HEK293 (cell line): ENCODE measurements at regions not wholly inside any gene's neighbourhood (a gene's known extent, or its start where the extent isn't known, plus 50 kb on each side); places are given as distances from the start of the nearest gene placed in this dataset.

ENCODE experiments used
- FEZF1 ChIP-seq: fragments of 450-650 bp; formaldehyde crosslinking; IDR thresholded peaks from 2 replicates; pipeline ENCODE4 v1.5.1; 2016; ENCODE audit warnings: missing biosample characterization, missing genetic modification characterization
- KLF9 ChIP-seq: fragments of 450-650 bp; formaldehyde crosslinking; IDR thresholded peaks from 2 replicates; pipeline ENCODE4 v1.5.1; 2016; ENCODE audit warnings: missing biosample characterization, missing genetic modification characterization, low read depth
- SETDB1 ChIP-seq: IDR thresholded peaks from one replicate; pipeline ENCODE4 v1.6.1; 2017; ENCODE audit warnings: mild to moderate bottlenecking, low read length, moderate library complexity, mixed read lengths; ENCODE audit not compliant: insufficient read length
- SP2 ChIP-seq: fragments of 450-650 bp; formaldehyde crosslinking; IDR thresholded peaks from 2 replicates; pipeline ENCODE4 v1.5.1; 2016; ENCODE audit warnings: missing biosample characterization, missing genetic modification characterization
- YY1 ChIP-seq: fragments of 450-650 bp; formaldehyde crosslinking; IDR thresholded peaks from 2 replicates; pipeline ENCODE4 v1.5.1; 2018; ENCODE audit warnings: missing biosample characterization, missing genetic modification characterization
- ZBTB49 ChIP-seq: fragments of 450-650 bp; formaldehyde crosslinking; IDR thresholded peaks from 2 replicates; pipeline ENCODE4 v1.5.1; 2016; ENCODE audit warnings: missing biosample characterization, missing genetic modification characterization, low read depth
- ZNF626 ChIP-seq: fragments of 450-650 bp; sonication (Bioruptor Pico); formaldehyde crosslinking; IDR thresholded peaks from 2 replicates; pipeline ENCODE4 v1.5.1; 2018; ENCODE audit warnings: missing biosample characterization, missing genetic modification characterization, inconsistent platforms
- ZNF658 ChIP-seq: fragments of 450-650 bp; formaldehyde crosslinking; IDR thresholded peaks from 2 replicates; pipeline ENCODE4; 2016; ENCODE audit warnings: missing biosample characterization, missing genetic modification characterization
- TF ChIP-seq, protein P1 (sequence below): fragments of 450-650 bp; formaldehyde crosslinking; IDR thresholded peaks from 2 replicates; pipeline ENCODE4 v1.5.1; 2016; ENCODE audit warnings: missing biosample characterization, missing genetic modification characterization
- TF ChIP-seq, protein P2 (sequence below): fragments of 450-650 bp; formaldehyde crosslinking; IDR thresholded peaks from 2 replicates; pipeline ENCODE4 v1.5.1; 2016; ENCODE audit warnings: missing biosample characterization, missing genetic modification characterization, borderline replicate concordance

DNA sequence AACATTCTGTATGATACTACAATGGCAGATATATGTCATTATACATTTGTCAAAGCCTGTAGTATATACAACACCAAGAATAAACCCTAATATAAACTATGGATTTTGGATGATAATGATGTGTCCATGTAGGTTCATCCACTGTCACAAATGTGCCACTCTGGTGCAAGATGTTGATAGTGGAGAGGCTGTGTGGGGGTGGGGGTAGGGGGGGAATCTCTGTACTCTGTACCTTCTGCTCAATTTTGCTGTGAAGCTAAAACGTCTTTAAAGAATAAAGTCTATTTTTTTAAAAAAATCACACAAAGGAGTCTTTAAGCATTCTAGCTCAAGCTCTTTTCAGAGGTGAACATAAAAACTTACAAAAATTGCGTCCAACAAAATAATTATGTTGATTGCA lies 88.2 kb upstream of the ABI3BP start:
- TF ChIP-seq, protein P1, sequence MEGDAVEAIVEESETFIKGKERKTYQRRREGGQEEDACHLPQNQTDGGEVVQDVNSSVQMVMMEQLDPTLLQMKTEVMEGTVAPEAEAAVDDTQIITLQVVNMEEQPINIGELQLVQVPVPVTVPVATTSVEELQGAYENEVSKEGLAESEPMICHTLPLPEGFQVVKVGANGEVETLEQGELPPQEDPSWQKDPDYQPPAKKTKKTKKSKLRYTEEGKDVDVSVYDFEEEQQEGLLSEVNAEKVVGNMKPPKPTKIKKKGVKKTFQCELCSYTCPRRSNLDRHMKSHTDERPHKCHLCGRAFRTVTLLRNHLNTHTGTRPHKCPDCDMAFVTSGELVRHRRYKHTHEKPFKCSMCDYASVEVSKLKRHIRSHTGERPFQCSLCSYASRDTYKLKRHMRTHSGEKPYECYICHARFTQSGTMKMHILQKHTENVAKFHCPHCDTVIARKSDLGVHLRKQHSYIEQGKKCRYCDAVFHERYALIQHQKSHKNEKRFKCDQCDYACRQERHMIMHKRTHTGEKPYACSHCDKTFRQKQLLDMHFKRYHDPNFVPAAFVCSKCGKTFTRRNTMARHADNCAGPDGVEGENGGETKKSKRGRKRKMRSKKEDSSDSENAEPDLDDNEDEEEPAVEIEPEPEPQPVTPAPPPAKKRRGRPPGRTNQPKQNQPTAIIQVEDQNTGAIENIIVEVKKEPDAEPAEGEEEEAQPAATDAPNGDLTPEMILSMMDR (tag by site-specific recombination), result no peak
- no peak for TF ChIP-seq SP2
- TF ChIP-seq ZBTB49 (tag by site-specific recombination), result no peak
- TF ChIP-seq KLF9 (tag by site-specific recombination), result no peak
- TF ChIP-seq FEZF1, result no peak
- no peak for TF ChIP-seq SETDB1
- TF ChIP-seq, protein P2, sequence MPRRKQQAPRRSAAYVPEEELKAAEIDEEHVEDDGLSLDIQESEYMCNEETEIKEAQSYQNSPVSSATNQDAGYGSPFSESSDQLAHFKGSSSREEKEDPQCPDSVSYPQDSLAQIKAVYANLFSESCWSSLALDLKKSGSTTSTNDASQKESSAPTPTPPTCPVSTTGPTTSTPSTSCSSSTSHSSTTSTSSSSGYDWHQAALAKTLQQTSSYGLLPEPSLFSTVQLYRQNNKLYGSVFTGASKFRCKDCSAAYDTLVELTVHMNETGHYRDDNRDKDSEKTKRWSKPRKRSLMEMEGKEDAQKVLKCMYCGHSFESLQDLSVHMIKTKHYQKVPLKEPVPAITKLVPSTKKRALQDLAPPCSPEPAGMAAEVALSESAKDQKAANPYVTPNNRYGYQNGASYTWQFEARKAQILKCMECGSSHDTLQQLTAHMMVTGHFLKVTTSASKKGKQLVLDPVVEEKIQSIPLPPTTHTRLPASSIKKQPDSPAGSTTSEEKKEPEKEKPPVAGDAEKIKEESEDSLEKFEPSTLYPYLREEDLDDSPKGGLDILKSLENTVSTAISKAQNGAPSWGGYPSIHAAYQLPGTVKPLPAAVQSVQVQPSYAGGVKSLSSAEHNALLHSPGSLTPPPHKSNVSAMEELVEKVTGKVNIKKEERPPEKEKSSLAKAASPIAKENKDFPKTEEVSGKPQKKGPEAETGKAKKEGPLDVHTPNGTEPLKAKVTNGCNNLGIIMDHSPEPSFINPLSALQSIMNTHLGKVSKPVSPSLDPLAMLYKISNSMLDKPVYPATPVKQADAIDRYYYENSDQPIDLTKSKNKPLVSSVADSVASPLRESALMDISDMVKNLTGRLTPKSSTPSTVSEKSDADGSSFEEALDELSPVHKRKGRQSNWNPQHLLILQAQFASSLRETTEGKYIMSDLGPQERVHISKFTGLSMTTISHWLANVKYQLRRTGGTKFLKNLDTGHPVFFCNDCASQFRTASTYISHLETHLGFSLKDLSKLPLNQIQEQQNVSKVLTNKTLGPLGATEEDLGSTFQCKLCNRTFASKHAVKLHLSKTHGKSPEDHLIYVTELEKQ (tag by site-specific recombination), result no peak
- no peak for TF ChIP-seq ZNF658 (tag by site-specific recombination)
- TF ChIP-seq ZNF626 (tag by site-specific recombination), result no peak
- no peak for TF ChIP-seq YY1 (tag by site-specific recombination)
